ENCODE measurements at regions not wholly inside any gene's neighbourhood (a gene's known extent, or its start where the extent isn't known, plus 50 kb on each side); places are given as distances from the start of the nearest gene placed in this dataset.
"Not testable (repeated sequence)": the region's sequence is repeated elsewhere in the genome, so short reads cannot be mapped to it uniquely, and the experiment has no call there.

- not testable (repeated sequence) for TF ChIP-seq CTCF, POLR2A (IDR thresholded peaks at IDR 0.05)
These were observed 70.8 kb upstream of the GPR89A start for GRCh38 chr1:145537003-145537402.

Data from Peyer's patch (tissue), 4 donors.